H9 (cell line): ENCODE measurements at regions not wholly inside any gene's neighbourhood (a gene's known extent, or its start where the extent isn't known, plus 50 kb on each side); places are given as distances from the start of the nearest gene placed in this dataset.

Experiments used
- DNase-seq: peaks from one replicate; pipeline ENCODE4 v3.0.0-alpha.2; 2017
- H2AFZ ChIP-seq: one replicate; pipeline ENCODE4 v1.6.1; 2013; ENCODE audit warnings: mild to moderate bottlenecking, low read length, control low read depth, moderate library complexity
- H2AK5ac ChIP-seq: 2 replicates; pipeline ENCODE4 v1.6.1; 2013; ENCODE audit warnings: low read length, control low read depth, mixed read lengths; ENCODE audit not compliant: insufficient read length
- H2BK120ac ChIP-seq: one replicate; pipeline ENCODE4 v1.6.1; 2013; ENCODE audit warnings: low read depth, mild to moderate bottlenecking, low read length, control low read depth, inconsistent platforms; ENCODE audit not compliant: poor library complexity, severe bottlenecking
- H2BK12ac ChIP-seq: 2 replicates; pipeline ENCODE4 v1.6.1; 2013; ENCODE audit warnings: low read length, control low read depth, mixed read lengths, low read depth; ENCODE audit not compliant: insufficient read length
- H2BK15ac ChIP-seq: 2 replicates; pipeline ENCODE4 v1.6.1; 2013; ENCODE audit warnings: low read depth, low read length, control low read depth
- H2BK20ac ChIP-seq: one replicate; pipeline ENCODE4 v1.6.1; 2013; ENCODE audit warnings: low read depth, mild to moderate bottlenecking, low read length, control low read depth, inconsistent platforms; ENCODE audit not compliant: poor library complexity, severe bottlenecking
- H2BK5ac ChIP-seq: 2 replicates; pipeline ENCODE4 v1.6.1; 2013; ENCODE audit warnings: low read length, control low read depth, mixed read lengths; ENCODE audit not compliant: insufficient read length
- H3K14ac ChIP-seq: 2 replicates; pipeline ENCODE4 v1.6.1; 2013; ENCODE audit warnings: low read length, control low read depth; ENCODE audit not compliant: insufficient read depth
- H3K18ac ChIP-seq: 2 replicates; pipeline ENCODE4 v1.6.1; 2013; ENCODE audit warnings: low read depth, mild to moderate bottlenecking, mixed read lengths, low read length, control low read depth; ENCODE audit not compliant: insufficient read length
- H3K23ac ChIP-seq: 2 replicates; pipeline ENCODE4 v1.6.1; 2013; ENCODE audit warnings: low read length, control low read depth, mixed read lengths, low read depth; ENCODE audit not compliant: insufficient read length
- H3K23me2 ChIP-seq: 2 replicates; pipeline ENCODE4 v1.6.1; 2013; ENCODE audit warnings: low read depth, mild to moderate bottlenecking, mixed read lengths, low read length, control low read depth; ENCODE audit not compliant: insufficient read length, poor library complexity, severe bottlenecking
- H3K27ac ChIP-seq: 2 replicates; pipeline ENCODE4 v1.5.1; 2013; ENCODE audit warnings: low read length, control low read depth, mixed read lengths, low read depth; ENCODE audit not compliant: insufficient read length
- H3K27me3 ChIP-seq: 2 replicates; pipeline ENCODE4 v1.6.1; 2013; ENCODE audit warnings: low read length, control low read depth, inconsistent platforms; ENCODE audit not compliant: insufficient read depth
- H3K4ac ChIP-seq: 2 replicates; pipeline ENCODE4 v1.6.1; 2013; ENCODE audit warnings: low read depth, mild to moderate bottlenecking, control low read depth, inconsistent platforms, low read length, moderate library complexity
- H3K4me1 ChIP-seq: 2 replicates; pipeline ENCODE4 v1.6.1; 2013; ENCODE audit warnings: low read length, control low read depth, inconsistent platforms; ENCODE audit not compliant: insufficient read depth
- H3K4me2 ChIP-seq: 2 replicates; pipeline ENCODE4 v1.6.1; 2013; ENCODE audit warnings: low read length, control low read depth, mixed read lengths; ENCODE audit not compliant: insufficient read length, insufficient read depth
- H3K56ac ChIP-seq: 2 replicates; pipeline ENCODE4 v1.6.1; 2013; ENCODE audit warnings: low read depth, mild to moderate bottlenecking, mixed read lengths, low read length, control low read depth; ENCODE audit not compliant: insufficient read length
- H3K79me1 ChIP-seq: 2 replicates; pipeline ENCODE4 v1.6.1; 2013; ENCODE audit warnings: low read depth, mild to moderate bottlenecking, moderate library complexity, low read length, control low read depth, inconsistent platforms; ENCODE audit not compliant: insufficient read depth, poor library complexity, severe bottlenecking
- H3K79me2 ChIP-seq: 2 replicates; pipeline ENCODE4 v1.6.1; 2013; ENCODE audit warnings: low read length, control low read depth, inconsistent platforms; ENCODE audit not compliant: insufficient read depth
- H3K9ac ChIP-seq: 2 replicates; pipeline ENCODE4 v1.6.1; 2013; ENCODE audit warnings: low read length, control low read depth, mixed read lengths; ENCODE audit not compliant: insufficient read length; ENCODE audit errors: extremely low read depth
- H3K9me3 ChIP-seq: one replicate; pipeline ENCODE4 v1.6.1; 2013; ENCODE audit warnings: low read depth, low read length, inconsistent platforms; ENCODE audit not compliant: control insufficient read depth
- H3T11ph ChIP-seq: one replicate; pipeline ENCODE4 v1.6.1; 2013; ENCODE audit warnings: mild to moderate bottlenecking, low read length, control low read depth, inconsistent platforms
- H4K20me1 ChIP-seq: one replicate; pipeline ENCODE4 v1.6.1; 2013; ENCODE audit not compliant: control insufficient read depth, insufficient read length, insufficient read depth
- H4K5ac ChIP-seq: 2 replicates; pipeline ENCODE4 v1.6.1; 2013; ENCODE audit warnings: low read depth, mild to moderate bottlenecking, mixed read lengths, low read length, control low read depth; ENCODE audit not compliant: insufficient read length
- H4K8ac ChIP-seq: replicated peaks from 2 replicates; pipeline ENCODE4 v1.6.1; 2013; ENCODE audit warnings: low read length, control low read depth, mixed read lengths, low read depth; ENCODE audit not compliant: insufficient read length
- H4K91ac ChIP-seq: 2 replicates; pipeline ENCODE4 v1.6.1; 2013; ENCODE audit warnings: low read depth, mild to moderate bottlenecking, moderate library complexity, mixed read lengths, low read length, control low read depth; ENCODE audit not compliant: insufficient read length
- H3K27ac Mint-ChIP-seq, 3 experiments: 2 replicates in 2 of 3; 3 replicates in 1 of 3; pipeline ENCODE4 v1.8.0; 2020 to 2021; ENCODE audit warnings: mixed read lengths in 3 of 3, mild to moderate bottlenecking in 1 of 3, moderate library complexity in 1 of 3
- H3K27me3 Mint-ChIP-seq: 2 replicates; pipeline ENCODE4 v1.8.0; 2021; ENCODE audit warnings: low read depth, mild to moderate bottlenecking, moderate library complexity, mixed read lengths
- H3K36me3 Mint-ChIP-seq, 3 experiments: 2 replicates in 2 of 3; 3 replicates in 1 of 3; pipeline ENCODE4 v1.8.0; 2020 to 2021; ENCODE audit warnings: low read depth in 3 of 3, mixed read lengths in 3 of 3; ENCODE audit not compliant: insufficient read depth in 1 of 3
- H3K4me1 Mint-ChIP-seq, 2 experiments: 2 replicates each; pipeline ENCODE4 v1.8.0; 2020; ENCODE audit warnings: mixed read lengths in 2 of 2
- H3K4me3 Mint-ChIP-seq, 2 experiments: 2 replicates in 1 of 2; 3 replicates in 1 of 2; pipeline ENCODE4 v1.8.0; 2020 to 2021; ENCODE audit warnings: mild to moderate bottlenecking in 2 of 2, mixed read lengths in 2 of 2, moderate library complexity in 1 of 2
- H3K9me3 Mint-ChIP-seq, 2 experiments: 2 replicates in 1 of 2; 3 replicates in 1 of 2; pipeline ENCODE4 v1.8.0; 2020; ENCODE audit warnings: mild to moderate bottlenecking in 2 of 2, mixed read lengths in 2 of 2, moderate library complexity in 1 of 2
- WGBS: extraction: QIAGEN DNeasy Blood & Tissue Kit; methylation state at CpG from one replicate; pipeline ENCODE4 v1.1.7; 2013; ENCODE audit warnings: missing lambda C conversion rate, low lambda C conversion rate, mixed read lengths; ENCODE audit not compliant: insufficient read length; ENCODE audit errors: extremely low coverage; 5-methylcytosine and 5-hydroxymethylcytosine counted together
- TF ChIP-seq, protein P1 (sequence below): fragments of 200-600 bp; sonication (generic); conservative IDR thresholded peaks from 3 replicates; pipeline ENCODE4 v1.8.0; 2021; ENCODE audit warnings: antibody characterized with exemption, mild to moderate bottlenecking

DNA sequence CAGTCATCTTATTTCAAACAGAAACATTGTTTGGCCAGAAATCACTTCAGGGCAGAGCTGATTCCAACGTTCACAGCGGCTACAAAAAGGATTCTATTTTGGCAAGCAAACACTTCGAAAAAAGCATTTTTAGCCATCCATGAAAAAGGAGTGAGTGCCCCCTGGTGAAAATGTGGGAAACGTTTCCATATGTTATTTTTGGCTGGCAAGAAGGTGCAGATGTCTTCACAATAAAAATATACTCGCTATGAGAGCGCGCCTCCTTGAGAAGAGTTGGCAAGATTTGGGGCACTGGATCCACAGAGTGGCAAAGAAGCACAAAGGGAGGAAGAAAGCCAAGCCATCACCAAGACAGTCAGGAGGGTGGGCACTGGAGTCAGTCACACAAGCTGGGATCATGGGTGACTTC is 191.1 kb downstream of the CHD9NB start:
- TF ChIP-seq, protein P1, sequence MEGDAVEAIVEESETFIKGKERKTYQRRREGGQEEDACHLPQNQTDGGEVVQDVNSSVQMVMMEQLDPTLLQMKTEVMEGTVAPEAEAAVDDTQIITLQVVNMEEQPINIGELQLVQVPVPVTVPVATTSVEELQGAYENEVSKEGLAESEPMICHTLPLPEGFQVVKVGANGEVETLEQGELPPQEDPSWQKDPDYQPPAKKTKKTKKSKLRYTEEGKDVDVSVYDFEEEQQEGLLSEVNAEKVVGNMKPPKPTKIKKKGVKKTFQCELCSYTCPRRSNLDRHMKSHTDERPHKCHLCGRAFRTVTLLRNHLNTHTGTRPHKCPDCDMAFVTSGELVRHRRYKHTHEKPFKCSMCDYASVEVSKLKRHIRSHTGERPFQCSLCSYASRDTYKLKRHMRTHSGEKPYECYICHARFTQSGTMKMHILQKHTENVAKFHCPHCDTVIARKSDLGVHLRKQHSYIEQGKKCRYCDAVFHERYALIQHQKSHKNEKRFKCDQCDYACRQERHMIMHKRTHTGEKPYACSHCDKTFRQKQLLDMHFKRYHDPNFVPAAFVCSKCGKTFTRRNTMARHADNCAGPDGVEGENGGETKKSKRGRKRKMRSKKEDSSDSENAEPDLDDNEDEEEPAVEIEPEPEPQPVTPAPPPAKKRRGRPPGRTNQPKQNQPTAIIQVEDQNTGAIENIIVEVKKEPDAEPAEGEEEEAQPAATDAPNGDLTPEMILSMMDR, result peak; percentile 71
- Mint-ChIP-seq H3K27ac (no peak overlapping the region; a peak in 1 of 7 replicates), H3K36me3 (no peaks in the 10 kb centered on the region), H3K9me3 (no peaks in the 10 kb centered on the region), H3K4me1 (peaks cover 5 to 15% of the 10 kb centered on the region in 2 experiments), H3K27me3 (peaks cover 2% of the 10 kb centered on the region), H3K4me3 (no peak overlapping the region)
- no peaks in the 10 kb centered on the region for H3K79me1 ChIP-seq
- no peaks in the 10 kb centered on the region for H3K23me2 ChIP-seq
- H4K20me1 ChIP-seq, result no peaks in the 10 kb centered on the region
- no peak overlapping the region for H2BK15ac ChIP-seq
- no peaks in the 10 kb centered on the region for H3K9me3 ChIP-seq
- no peaks in the 10 kb centered on the region for H3K27me3 ChIP-seq
- H2BK120ac ChIP-seq, result no peak overlapping the region
- H2BK20ac ChIP-seq, result no peak overlapping the region
- H2AFZ ChIP-seq, result no peak overlapping the region
- no peak overlapping the region for H2BK12ac ChIP-seq
- no peaks in the 10 kb centered on the region for H3K79me2 ChIP-seq
- no peak overlapping the region for H4K5ac ChIP-seq
- no peak overlapping the region for H3K9ac ChIP-seq
- DNase-seq, result no peak
- no peak overlapping the region for H3K4me2 ChIP-seq
- no peak overlapping the region for H3K56ac ChIP-seq
- no peak overlapping the region for H4K91ac ChIP-seq
- no peak overlapping the region for H3K23ac ChIP-seq
- no peak overlapping the region for H3T11ph ChIP-seq
- no peak overlapping the region for H2BK5ac ChIP-seq
- H3K27ac ChIP-seq, result no peak overlapping the region
- no peak overlapping the region for H4K8ac ChIP-seq
- no peak overlapping the region for H2AK5ac ChIP-seq
- H3K4ac ChIP-seq, result no peak overlapping the region
- H3K18ac ChIP-seq, result no peak overlapping the region
- H3K4me1 ChIP-seq, result no peaks in the 10 kb centered on the region
- H3K14ac ChIP-seq, result no peak overlapping the region
- WGBS, result no CpG with 5 or more reads among the region's 7 CpGs
